PFSK-1 (cell line): ENCODE measurements at regions not wholly inside any gene's neighbourhood (a gene's known extent, or its start where the extent isn't known, plus 50 kb on each side); places are given as distances from the start of the nearest gene placed in this dataset.

Experiments
- FOXP2 ChIP-seq: optimal IDR thresholded peaks from 2 replicates; pipeline ENCODE3; 2011; ENCODE audit warnings: borderline replicate concordance, control low read depth, inconsistent platforms; ENCODE audit not compliant: insufficient read depth; ENCODE audit errors: extremely low read length, extremely low read depth
- POLR2AphosphoS5 ChIP-seq: IDR thresholded peaks from 2 replicates; pipeline ENCODE4 v1.6.1; 2012; ENCODE audit warnings: low read depth, mild to moderate bottlenecking, control low read depth, low read length, moderate library complexity
- SIN3A ChIP-seq: IDR thresholded peaks from 2 replicates; pipeline ENCODE4 v1.6.1; 2012; ENCODE audit warnings: mild to moderate bottlenecking, low read length, moderate library complexity, borderline replicate concordance; ENCODE audit not compliant: insufficient read depth
- TAF1 ChIP-seq: IDR thresholded peaks from 2 replicates; pipeline ENCODE4 v1.6.1; 2012; ENCODE audit warnings: low read length, control low read depth, borderline replicate concordance; ENCODE audit not compliant: insufficient read depth
- TF ChIP-seq, protein P1 (sequence below), 2 experiments: IDR thresholded peaks; 2 replicates each; pipeline versions ENCODE4 v1.6.1 to v1.8.0; 2011 to 2012; ENCODE audit warnings: low read depth in 2 of 2, low read length in 2 of 2, control low read depth in 1 of 2, inconsistent platforms in 1 of 2, mild to moderate bottlenecking in 1 of 2, moderate library complexity in 1 of 2; ENCODE audit not compliant: insufficient read depth in 1 of 2

DNA sequence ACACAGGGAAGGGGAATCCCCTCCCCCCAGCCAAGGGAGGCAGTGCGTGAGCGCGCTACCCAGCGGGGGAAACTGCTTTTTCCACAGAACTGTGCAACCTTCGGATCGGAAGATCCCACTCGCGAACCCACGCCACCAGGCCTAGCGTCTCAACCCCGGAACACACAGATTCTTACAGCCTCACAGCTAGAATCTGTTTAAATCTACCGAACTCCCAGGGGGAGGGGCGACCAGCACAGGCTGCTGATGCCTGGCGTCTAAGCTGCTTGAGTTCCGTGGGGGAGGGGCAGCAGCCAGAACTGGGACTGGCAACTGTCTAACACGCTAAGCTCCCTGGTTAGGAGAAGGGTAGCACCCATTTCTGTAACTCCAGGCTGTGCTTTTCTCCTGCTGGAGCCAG, 217.3 kb upstream of the TENT5A start:
- TF ChIP-seq SIN3A (no peak), TAF1 (no peak), POLR2AphosphoS5 (no peak), FOXP2 (no peak)
- TF ChIP-seq, protein P1, sequence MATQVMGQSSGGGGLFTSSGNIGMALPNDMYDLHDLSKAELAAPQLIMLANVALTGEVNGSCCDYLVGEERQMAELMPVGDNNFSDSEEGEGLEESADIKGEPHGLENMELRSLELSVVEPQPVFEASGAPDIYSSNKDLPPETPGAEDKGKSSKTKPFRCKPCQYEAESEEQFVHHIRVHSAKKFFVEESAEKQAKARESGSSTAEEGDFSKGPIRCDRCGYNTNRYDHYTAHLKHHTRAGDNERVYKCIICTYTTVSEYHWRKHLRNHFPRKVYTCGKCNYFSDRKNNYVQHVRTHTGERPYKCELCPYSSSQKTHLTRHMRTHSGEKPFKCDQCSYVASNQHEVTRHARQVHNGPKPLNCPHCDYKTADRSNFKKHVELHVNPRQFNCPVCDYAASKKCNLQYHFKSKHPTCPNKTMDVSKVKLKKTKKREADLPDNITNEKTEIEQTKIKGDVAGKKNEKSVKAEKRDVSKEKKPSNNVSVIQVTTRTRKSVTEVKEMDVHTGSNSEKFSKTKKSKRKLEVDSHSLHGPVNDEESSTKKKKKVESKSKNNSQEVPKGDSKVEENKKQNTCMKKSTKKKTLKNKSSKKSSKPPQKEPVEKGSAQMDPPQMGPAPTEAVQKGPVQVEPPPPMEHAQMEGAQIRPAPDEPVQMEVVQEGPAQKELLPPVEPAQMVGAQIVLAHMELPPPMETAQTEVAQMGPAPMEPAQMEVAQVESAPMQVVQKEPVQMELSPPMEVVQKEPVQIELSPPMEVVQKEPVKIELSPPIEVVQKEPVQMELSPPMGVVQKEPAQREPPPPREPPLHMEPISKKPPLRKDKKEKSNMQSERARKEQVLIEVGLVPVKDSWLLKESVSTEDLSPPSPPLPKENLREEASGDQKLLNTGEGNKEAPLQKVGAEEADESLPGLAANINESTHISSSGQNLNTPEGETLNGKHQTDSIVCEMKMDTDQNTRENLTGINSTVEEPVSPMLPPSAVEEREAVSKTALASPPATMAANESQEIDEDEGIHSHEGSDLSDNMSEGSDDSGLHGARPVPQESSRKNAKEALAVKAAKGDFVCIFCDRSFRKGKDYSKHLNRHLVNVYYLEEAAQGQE (IDR thresholded peaks at IDR 0.05; ENCODE audit: insufficient read depth in 1 of 2, low read depth in 2 of 2, low read length in 2 of 2) = no peak

DNA sequence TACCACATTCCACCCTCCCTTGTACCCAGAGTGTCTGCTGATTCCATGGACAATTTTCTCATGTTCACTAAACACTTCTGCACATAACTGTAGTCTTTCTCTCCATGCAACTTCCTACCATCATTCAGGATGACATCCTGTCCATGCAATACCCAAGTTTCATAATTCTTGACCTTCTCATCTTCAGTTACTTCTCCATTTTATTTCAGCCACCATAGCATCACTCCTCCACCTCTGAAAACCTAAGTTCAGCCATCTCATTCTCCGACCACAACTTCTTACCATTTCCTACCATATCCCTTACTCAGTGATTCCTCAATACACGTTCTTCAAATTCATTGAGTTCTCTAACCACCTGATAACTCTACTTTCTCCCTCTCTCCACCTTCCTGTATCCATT, 216.5 kb upstream of the TENT5A start:
- TF ChIP-seq TAF1 = no peak
- TF ChIP-seq, protein P1 (IDR thresholded peaks at IDR 0.05; ENCODE audit: insufficient read depth in 1 of 2, low read depth in 2 of 2, low read length in 2 of 2) = no peak
- TF ChIP-seq SIN3A = no peak
- TF ChIP-seq FOXP2 = no peak
- TF ChIP-seq POLR2AphosphoS5 = no peak

DNA sequence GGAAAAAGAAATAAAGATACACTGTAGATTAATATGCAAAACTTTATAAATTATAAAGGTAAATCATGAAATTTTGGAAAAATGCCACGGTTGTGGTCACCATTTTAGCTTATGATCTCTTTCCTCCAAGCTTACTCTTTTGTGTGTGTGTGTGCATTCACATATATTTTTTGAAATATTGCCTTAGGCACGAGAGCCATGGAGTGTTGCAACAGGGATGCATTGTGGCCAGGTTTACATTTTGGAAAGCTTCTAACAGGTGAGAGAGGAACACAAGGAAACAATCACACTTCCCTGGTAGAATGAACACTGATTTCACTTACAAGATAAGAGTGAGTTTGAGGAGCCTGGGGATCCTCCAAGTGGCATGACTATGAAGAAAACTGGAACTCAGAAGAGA, 214.5 kb upstream of the TENT5A start:
- TF ChIP-seq FOXP2 (no peak), TAF1 (no peak), SIN3A (no peak), POLR2AphosphoS5 (no peak)
- TF ChIP-seq, protein P1 (IDR thresholded peaks at IDR 0.05; ENCODE audit: insufficient read depth in 1 of 2, low read depth in 2 of 2, low read length in 2 of 2) = no peak

DNA sequence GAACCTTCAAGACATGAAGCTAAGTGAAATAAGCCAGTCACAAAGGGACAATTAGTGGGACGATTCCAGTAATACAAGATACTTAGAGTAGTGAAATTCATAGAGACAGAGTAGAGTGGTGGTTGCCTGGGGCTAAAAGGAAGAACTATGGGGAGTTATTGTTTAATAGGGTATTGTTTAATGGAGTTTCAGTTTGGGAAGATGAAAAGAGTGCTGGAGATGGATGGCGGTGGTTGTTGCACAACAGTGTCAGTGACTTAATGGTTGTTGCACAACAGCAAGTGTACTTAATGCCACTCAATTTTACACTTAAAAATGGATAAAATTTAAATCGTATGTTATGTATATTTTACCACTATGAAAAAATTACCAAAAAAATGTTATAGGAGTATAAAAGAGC, 209.7 kb upstream of the TENT5A start:
- TF ChIP-seq TAF1 (no peak), SIN3A (no peak)
- TF ChIP-seq, protein P1 (IDR thresholded peaks at IDR 0.05; ENCODE audit: insufficient read depth in 1 of 2, low read depth in 2 of 2, low read length in 2 of 2) = no peak

DNA sequence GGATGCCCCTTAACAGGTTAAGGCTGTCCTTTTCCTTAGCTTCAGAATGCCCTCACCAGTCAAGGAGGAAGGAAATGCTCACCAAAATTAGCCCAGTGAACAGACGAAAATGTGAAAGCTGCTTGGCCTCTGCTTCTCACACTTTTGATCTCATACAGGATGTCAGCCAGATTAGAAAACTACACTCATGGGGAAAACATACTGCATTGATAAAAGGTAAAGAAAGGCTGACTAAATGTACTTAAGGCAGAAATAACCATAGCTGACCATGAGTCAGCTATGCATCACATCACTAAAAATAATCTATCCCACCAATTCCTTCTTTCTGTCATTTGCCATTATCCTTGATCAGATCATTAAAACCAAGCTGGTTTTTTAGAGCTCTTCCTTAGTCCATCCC, 198.4 kb upstream of the TENT5A start:
- TF ChIP-seq, protein P1 (IDR thresholded peaks at IDR 0.05; ENCODE audit: insufficient read depth in 1 of 2, low read depth in 2 of 2, low read length in 2 of 2) = no peak
- TF ChIP-seq POLR2AphosphoS5 (no peak), SIN3A (no peak), FOXP2 (no peak), TAF1 (no peak)
